GM19023 (cell line): ENCODE measurements at regions not wholly inside any gene's neighbourhood (a gene's known extent, or its start where the extent isn't known, plus 50 kb on each side); places are given as distances from the start of the nearest gene placed in this dataset.
"Not testable (repeated sequence)": the region's sequence is repeated elsewhere in the genome, so short reads cannot be mapped to it uniquely, and the experiment has no call there.

Experiments used
- ATAC-seq: cut with Tn5 transposase; IDR thresholded peaks from one replicate; pipeline ENCODE4 v1.9.1; 2021; ENCODE audit warnings: mild to moderate bottlenecking, moderate library complexity; ENCODE audit not compliant: unreplicated experiment

DNA sequence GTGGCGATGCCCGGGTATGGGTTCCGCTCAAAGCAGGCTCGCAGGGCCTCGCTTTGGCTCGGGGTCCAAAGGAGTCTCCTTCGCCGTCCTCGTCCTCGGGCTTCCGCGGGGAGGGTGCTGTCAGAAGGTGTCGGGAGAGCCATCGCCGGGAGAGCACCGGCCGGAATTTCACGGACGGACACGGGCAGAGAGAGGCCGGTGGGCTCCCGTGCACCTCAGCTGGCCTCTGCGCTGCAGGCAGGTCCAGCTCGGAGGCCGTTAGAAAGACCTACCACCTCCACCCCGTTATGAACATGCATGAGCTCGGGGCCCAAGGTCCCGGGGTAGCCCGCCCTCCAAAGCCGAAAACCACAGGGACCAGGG, 1846.0 kb upstream of the DEFB115 start:
- not testable (repeated sequence) for ATAC-seq

DNA sequence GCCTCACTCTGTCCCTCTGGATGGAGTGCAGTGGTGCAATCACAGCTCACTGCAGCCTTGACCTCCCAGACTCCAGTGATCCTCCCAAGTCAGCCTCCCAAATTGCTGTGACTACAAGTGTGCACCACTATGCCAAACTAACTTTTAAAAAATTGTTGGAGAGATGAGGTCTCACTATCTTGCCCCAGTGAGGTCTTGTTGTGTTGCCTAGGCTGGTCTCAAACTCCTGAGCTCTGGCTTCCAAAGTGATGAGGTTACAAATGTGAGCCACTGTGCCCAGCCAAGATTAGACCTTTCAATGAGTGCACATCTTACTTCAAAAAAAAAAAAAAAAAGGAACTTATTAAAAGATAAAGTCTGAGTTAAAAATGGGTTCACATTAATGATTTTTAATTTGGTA, 1838.1 kb upstream of the DEFB115 start:
- ATAC-seq = no peak

DNA sequence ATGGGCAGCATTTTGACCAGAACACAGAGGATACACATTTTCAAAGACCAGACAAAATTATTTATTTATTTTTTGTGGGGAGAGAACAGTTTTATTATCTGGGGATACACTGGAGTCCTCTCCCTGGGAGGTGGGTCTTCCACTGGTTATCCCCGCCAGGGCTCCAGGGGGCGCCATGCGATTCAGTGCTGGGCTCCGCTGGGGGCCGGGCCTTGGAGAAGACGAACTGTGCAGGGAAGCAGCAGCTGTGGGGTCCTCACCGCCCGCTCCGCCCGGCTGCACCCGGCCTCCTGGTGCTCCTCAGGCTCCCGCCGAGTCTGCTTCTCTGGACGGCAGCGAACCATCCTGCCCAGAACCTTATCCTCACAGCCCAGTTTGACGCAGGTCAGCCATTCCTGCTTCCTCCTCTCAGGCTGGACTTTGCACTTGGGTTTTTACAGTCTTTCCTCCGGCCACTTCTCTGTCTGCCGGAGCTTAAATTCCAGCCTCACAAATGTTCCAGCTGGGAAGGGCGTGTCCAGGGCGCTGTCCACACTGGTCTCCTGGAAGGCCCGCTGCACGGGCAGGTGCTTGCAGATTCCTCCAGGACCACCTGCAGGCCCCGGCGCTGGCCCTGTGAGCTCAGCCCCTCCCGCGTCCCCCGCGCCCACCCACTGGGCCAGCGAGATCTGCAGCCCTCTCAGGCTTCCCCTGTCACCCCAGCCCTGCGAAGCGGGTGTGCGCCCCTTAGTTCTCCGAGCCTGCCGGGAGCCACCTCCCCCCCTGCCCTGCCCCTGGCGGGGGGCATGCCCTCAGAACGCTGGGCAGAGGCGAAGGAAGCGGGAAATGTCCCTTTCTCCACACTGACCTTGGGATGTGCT, 1830.0 kb upstream of the DEFB115 start:
- ATAC-seq = no peak

DNA sequence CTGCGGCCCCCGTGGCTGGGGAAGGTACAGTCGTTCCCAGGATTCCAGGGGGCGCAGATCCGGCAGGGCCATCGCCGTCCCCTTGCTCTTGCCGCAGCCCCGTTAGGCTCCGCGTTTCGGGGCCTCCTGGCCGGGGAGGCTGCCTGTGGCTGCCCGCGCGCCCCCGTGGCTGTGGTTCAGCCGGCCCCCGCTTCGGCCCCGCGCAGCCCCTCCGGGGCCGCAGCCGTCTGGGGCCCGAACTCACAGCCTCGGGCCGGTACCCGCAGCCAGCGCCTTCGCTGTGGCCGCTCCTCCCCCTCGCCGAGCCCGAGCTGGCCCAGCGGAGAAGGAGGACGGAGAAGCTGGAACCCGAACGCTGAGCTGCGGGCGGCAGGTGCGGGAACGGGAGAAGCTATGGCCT, 1826.9 kb upstream of the DEFB115 start:
- no peak for ATAC-seq

DNA sequence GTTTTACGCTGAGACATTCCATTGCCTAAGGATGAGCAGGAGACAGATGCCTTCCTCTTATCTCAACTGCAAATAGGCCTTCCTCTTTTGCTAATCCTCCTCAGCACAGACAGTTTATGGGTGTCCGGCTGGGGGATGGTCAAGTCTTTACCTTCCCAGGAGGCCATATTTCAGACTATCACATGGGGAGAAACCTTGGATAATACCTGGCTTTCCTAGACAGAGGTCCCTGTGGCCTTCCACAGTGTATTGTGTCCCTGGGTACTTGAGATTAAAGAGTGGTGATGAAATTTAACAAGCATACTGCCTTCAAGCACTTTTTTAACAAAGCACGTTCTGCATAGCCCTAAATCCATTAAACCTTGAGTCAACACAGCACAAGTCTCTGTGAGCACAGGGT, 1816.7 kb upstream of the DEFB115 start:
- ATAC-seq = not testable (repeated sequence)

DNA sequence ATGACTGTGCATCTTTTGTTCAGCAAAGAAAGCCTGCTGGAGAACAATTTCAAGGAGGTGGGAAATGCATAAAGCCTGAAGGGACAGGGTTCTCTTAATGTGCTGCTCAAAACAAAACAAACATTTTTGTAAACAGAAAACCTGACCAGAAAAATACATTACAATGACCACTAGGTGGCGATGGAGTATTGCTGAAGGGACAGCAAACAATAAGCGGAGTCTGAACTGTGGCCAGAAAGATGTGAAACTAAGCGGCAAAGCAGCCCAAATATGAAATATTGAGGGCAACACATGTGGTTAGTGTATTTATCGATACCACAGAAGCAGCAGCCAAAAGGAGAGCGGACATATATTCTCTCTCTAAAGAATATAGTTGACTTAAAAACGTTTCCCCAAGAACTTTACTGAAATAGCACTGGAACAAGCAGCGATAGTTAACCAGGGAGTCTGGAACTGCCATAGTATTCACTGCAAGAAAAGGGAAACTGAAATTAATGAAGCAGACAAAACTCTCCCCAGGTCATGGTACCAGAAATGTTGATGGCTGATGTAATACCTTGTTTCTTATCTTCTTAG, 1814.2 kb upstream of the DEFB115 start:
- not testable (repeated sequence) for ATAC-seq

DNA sequence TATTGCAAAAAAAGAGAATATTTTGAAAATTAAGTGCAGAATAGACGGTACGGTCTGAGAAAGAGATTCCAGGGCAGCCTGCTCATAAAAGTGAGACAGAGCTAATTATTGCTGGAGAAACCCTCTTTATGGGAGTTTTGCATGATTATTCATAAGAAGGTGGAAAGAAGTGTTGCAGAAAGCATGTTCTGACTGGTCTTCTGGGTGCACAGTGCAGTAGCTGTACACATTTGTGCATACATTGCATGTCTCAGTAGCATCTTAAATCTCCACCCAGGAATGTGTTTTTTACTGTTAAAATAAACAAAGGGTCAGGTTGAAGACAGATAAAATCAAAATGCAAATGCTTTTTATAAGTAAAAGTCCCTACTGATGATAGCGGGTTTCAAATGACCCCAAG, 1813.6 kb upstream of the DEFB115 start:
- peak; percentile 51 for ATAC-seq

DNA sequence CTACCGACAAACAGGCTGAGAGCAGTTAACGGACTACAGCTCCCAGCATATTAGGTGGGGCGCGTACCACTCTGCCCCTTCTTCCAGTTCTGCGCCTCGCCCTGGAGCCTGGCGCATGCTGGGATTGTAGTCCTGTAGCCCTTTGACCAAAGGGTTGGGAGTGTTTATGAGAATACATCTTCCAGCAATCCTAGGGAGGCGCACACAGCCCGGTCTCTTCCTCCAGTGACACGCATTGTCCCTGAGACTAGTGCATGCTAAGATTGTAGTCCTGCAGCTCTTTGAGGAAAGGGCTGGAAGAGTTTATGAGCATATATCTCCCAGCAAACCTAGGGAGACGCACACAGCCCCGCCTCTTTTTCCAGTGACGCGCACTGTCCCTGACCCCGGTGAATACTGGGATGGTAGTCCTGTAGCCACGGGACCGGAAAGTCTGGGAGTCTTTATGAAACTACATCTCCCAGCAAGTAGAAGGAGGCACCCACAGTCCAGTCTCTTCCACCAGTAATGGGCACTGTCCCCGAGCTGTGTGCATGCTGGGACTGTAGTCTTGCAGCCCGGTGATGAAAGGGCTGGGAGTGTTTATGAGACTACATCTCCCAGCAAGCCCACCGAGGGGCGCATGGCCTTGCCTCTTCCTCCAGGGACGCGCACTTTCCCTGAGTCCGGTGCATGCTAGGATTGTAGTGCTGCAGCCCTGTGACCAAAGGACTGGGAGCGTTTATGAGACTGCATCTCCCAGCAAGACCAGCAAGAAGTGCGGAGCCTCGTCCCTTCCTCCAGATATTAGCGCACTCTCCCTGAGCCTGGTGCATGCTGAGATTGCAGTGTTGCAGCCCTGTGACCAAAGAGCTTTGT, 1812.2 kb upstream of the DEFB115 start:
- ATAC-seq = peak; percentile 86

DNA sequence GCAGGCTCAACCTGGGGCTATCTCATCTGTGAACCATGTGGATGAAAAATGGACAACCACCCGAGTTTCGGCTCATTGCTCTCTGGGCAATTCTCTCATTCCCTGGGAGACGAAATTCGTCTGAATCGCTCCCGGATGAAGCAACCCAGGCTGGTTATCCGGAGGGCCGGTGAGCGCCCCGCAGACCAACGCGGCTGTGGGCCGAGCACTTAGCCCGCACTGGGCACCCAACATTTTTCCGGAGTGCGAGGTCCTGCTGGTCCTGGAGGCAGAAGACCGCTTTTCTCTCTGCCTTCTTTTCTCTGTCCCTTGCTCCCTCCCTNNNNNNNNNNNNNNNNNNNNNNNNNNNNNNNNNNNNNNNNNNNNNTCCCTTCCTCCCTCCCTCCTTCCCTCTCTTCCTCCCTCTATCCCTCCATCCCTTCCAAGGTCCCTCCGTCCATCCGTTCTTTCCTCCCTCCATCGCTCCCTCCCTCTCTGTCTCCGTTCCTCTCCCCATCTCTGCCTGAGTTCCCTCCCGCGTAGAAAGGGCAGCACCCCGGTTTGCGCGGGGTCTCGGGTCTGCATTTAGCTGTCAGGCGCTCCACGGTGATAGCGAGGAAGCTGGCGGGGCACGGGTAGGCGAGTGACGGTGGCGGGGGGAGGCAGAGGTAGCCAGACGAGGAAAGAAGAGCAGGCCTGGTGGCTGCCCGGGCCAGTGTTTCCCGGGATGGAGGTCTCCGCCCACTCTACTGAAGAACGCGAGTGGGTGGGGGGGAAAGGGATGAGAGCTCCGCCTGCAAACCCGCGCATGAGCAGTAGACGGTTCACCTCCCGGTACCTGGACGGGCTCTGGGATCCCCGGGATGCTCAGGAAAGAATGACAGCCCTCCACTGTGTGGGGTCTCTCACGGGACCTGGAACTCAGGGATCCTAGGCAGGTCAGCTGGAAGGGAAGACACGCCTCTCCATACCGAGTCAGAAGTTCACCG, 1809.7 kb upstream of the DEFB115 start:
- ATAC-seq = not testable (repeated sequence)

DNA sequence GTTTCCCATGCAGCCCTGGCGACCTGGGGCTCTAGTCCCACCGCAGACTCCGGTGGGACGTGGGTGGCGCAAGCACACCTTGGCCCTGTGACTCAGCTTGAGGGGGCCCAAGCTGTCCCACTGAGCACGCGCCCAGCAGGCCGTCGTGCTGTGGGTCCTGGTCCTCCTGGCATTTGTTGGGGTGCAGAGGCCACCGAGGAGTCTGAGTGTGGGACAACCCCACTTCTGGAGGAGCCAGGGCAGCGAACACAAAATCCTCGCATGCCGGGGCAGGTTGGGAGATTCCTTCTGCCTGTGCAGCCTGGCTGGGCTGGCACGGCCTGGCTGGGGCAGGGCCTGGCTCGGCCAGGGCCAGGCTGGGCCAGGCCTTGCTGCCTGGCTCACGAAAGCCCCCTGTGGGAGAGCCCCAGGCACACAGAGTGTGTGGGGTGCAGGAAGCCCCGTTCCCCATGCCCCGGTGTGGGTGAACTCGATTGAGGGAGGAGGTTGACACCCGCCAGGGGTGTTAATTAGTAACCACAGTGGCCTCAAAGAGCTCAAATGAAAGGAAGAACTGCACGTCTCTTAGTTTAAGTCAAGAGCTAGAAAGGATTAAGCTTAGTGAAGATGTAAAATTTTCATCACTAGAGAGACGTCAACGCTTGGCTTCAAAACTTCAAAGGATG, 1808.5 kb upstream of the DEFB115 start:
- no peak for ATAC-seq

DNA sequence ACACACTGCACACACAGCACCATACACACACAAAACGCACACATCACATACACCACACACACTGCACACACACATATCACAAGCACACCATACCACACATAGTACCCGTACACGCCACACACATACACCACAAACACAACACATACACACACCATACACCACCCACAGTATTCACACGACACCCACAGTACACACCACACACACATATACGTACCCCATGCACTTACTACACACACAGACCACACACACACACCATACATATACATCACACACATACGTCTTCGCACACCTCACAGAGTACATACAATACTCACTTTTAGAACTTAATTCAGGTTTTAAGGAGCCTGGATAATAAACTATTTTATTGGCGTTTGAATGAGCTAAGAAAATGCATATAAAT, 1805.3 kb upstream of the DEFB115 start:
- ATAC-seq = no peak

DNA sequence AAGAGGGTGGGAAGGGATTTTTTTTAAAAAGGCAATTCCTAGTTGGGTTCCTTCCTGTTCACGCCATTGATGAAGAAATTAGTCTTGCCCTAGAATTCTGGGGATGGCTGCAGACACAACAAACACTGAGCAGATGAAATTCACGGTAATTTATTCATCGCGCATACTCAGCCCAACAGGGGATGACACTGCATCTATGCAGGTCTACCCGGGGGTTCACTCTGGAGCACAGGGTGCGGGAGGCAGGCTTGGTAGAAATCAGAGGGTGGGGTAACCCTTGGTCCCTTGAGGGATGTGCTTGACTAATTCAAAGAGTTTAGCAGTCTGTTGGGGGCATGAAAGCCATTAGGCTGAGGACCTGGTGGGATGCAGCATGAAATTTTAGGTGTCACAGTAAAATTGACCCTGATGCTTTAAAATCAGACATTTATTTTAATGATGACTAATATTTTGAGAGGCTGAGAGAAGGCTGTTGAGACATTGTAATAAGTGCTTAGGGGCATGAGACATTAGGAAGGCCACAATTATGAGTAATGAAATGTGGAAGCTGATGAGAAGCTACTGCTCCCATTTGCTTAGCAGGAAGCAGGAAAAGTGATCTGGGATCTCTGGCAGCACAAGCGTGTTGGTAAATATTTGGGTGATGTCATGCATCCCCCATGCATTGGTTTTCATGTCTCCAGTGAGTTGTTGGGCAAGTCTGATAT, 1800.3 kb upstream of the DEFB115 start:
- not testable (repeated sequence) for ATAC-seq

DNA sequence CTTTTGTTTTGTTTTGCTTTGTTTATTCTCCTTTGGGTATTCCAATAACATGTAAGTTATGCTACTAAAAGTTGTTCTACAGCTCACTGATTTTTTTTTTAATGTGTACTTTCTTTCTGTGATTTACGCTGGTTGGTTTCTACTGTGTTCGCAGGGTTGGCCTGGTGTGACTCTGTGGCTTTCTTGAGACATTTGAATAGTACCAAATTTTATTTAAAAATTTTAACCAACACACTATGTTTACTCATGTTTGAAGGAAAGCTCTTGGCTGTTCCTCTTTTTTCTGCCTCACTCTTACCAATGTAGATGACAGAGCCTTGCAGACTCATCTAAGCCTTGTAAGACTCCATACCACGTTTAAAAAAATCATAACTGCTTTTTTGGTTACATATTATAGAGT, 1784.9 kb upstream of the DEFB115 start:
- no peak for ATAC-seq

DNA sequence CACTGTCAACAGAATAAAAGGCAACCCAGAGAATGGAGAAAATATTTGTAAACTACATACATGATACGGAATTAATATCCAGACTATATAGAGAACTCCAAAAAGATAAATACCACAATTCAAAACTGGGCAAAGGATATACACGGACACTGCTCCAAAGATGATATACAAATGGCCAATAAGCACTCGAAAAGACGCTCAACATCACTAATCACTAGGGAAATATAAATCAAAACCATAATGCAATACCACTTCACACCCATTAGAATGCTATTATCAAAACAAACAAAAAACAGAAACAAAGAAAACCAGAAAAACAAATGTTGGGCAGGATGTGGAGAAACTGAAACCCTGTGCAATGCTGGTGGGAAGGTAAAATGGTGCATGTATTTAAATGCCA, 1764.6 kb upstream of the DEFB115 start:
- not testable (repeated sequence) for ATAC-seq

DNA sequence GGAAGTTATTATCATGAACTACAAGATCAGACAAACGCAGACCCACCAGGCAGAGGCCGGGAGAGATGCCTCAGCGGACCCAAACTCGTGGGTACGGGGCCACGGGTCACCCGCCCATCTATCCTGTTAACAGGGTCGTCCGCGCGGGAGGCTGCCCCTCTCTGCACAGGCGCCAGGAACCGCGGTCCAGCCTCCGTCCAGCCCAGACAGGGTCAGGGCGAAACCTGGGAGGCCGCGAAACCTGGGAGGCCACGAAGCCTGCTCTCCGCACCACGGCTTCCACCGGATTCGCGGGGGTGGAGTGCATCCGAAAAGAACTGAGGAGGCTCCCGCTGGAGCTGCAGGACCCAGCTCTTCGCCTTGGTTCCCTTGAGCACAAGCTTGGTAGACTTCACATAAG, 1760.7 kb upstream of the DEFB115 start:
- ATAC-seq = not testable (repeated sequence)

DNA sequence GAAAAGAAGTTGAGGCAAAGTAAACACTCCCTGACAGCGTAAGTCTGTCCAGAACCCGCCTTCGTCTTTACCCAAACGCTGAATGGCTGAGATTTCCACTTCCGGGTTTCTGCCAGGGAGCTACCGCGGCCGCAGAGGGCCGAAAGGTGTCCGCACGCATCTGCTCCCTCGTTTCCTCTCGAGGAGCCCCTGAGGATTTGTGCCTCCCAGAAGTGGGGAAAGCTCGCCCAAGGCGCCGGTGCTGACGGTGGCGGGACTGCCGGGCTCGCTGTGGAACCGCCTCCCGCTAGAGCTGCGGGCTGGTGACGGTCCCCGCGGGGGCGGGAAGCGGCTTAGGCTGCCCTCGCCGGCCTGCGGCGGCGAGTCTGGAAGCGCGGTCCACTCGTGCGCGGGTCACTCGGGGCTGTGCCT, 1760.2 kb upstream of the DEFB115 start:
- ATAC-seq = no peak

DNA sequence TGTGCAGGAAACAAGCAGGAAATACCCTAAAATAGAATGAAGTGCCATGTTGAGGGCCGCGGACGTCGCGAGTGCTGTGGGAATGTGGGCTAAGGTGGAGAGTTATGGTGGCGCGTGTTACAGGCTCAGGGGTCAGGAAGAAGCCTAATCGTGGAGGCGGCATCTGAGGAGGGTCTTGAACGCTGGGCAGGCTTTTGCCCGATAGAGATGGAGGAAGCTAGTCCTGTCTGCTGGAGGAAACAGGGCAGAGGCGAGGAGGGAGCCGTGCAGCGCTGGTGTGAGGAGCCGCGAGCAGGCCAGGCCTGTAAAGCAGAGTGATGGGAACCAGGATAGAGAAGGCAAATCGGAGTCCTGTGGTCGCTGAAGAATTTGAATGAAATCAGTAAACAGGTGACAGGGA, 1759.8 kb upstream of the DEFB115 start:
- ATAC-seq = not testable (repeated sequence)

DNA sequence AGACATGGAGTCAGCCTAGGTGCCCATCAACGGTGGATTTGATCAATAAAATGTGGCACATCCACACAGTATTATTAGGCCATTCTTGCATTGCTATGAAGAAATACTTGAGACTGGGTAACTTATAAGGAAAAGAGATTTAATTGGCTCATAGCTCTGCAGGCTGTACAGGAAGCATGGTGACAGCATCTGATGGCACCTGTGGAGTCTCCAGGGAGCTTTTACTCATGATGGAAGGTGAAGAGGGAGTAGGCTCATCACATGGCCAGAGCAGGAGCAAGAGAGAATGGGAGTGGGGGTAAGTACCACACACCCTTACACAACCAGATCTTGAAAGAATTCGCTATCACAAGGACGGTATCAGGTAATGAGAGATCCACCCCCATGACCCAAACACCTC, 1756.7 kb upstream of the DEFB115 start:
- ATAC-seq = not testable (repeated sequence)

DNA sequence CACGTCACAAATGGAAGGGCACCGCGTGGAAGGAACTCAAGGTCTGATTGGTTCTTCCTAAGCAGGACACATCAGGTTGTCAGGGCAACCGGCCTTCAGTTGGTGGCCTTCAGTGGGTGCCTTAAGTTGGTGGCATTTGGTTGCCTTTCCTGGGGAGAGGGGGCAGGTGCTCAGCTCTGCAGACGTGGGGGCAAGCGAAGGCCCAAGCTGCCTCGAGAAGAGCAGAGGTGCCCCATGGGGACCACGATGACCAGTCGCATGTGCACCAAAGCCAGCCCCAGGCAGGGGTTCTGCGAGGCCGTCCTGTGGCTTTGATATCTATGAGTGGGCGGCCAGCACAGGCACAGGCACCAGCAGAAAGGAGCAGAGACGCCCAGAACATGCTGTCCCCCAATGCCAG, 1742.8 kb upstream of the DEFB115 start:
- not testable (repeated sequence) for ATAC-seq
